HG02943 (cell line): ENCODE measurements at regions not wholly inside any gene's neighbourhood (a gene's known extent, or its start where the extent isn't known, plus 50 kb on each side); places are given as distances from the start of the nearest gene placed in this dataset.
"Not testable (repeated sequence)": the region's sequence is repeated elsewhere in the genome, so short reads cannot be mapped to it uniquely, and the experiment has no call there.

Experiments used
- ATAC-seq: cut with Tn5 transposase; IDR thresholded peaks from one replicate; pipeline ENCODE4 v1.9.1; 2021; ENCODE audit warnings: mild to moderate bottlenecking, low read depth, moderate library complexity; ENCODE audit not compliant: unreplicated experiment

DNA sequence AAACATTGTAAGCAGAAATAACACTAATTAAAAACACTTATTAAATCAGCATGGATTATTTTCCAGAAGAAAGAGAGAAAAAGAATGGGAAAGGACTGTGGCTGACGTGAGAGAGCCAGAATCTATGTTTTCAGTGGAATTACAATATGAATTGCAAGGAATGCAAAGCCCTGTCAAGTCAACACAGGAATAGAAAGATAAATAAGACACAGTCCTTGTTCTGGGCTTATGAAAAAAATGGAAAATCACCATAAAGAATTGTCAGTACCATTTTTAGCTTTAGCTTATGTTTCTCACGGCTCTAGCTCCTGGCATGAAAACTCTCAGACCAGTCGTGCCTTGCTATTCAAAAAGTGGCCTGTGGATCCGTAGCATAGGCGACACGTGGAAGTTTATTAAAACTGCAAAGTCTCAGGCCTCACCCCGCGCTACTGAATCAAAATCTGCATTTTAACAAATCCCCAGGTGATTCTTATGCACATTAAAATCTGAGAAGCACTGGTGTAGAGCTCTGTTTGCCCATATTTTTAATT, 549.1 kb downstream of the RPS29 start:
- ATAC-seq: no peak

DNA sequence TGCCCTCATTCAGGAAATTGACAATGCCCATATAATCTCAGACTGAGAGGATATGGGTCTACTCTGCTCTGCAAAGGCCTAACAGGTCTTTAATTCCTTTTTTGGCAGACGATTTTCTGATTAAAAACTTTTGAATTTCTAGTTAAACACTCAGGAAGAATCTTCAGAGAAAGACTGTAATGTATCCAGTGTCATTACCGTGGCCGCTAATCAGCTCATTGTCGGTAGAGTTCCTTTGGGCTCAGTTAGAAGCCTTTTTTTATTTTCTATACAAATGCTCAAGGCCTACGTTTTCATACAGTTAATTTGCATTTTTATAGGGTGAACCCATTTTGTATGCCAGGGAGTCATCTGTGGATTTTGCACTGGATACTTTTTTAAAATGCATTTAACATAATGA, 549.9 kb downstream of the RPS29 start:
- no peak for ATAC-seq

DNA sequence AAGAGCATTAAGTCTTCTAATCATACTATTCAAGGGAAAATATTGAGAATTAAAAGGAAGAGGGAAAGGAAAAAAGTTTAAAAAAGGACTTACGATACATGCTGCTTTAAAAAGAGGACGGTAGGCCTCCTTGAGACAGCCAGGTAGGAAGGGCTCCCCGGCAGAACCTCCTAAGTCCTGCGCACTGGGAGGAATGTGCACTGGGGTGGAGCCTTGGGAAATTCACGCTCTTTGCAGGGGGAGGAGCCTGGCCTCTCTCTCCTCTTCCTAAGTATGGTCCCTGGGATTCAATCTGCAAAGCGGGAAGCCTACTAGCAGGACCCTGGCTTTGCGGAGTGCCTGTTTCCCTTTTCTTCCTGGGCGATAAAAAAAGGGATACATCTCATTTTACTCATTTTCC, 553.0 kb downstream of the RPS29 start:
- ATAC-seq: no peak

DNA sequence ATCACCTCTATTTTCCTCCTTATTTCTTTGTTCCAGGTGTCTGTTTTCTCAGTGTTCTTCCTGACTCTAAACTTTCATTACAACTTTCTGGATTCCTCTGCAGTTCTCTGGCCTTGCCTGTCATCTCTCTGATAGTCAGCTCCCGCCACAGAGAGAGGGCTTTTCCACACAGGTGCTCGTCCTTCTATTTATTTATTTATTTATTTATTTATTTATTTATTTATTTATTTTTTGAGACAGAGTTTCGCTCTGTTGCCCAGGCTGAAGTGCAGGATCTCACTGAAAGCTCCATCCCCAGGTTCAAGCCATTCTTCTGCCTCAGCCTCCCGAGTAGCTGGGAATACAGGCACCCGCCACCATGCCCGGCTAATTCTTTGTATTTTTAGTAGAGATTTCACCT, 554.5 kb downstream of the RPS29 start:
- ATAC-seq: not testable (repeated sequence)

DNA sequence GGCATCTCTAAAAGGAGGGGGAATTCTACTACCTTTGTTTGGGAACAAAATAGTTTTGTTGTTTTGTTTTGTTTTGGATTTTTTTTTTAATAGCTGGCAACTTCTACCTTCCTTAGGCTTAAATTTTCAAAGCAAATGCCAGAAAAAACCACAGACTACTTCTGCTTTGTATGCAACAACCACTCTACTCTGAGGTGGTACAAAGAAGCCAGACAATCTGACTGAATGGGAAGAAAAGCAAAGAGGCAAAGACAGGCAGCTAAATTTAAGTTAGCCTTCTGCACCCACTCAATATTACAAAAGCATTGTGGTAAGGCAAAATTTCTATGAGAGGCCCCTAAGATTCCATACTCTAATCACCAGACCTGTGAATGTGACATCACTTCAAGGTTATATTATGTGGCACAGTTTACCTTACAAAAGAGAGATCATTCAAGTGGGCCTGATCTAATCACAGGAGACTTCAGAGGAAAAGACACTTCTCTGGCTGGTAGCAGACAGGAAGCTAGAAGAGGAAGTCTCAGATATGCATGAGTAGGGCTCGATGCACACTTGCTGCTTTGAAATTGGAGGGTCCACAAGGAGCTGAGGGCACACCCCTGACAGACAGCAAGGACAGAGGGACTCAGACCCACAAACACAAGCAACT, 566.6 kb downstream of the RPS29 start:
- no peak for ATAC-seq

DNA sequence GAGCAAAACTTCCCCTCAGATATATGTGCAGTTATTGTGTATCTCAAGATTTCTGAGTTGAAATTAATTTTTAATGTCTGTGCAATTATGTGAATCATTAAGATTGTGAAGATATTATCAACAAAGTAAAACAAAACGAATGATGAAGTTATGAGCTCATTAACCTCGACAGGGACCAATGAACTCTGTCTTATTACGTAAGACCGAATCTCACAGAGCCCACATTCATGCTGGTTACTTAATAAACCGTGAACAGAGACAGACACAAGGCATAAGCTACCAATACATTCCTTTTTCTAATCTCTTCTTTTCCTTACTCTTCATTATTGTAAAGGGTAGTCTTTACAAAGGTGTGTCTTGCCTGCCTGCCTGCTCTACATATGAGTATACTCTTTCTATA, 568.7 kb downstream of the RPS29 start:
- ATAC-seq: no peak

DNA sequence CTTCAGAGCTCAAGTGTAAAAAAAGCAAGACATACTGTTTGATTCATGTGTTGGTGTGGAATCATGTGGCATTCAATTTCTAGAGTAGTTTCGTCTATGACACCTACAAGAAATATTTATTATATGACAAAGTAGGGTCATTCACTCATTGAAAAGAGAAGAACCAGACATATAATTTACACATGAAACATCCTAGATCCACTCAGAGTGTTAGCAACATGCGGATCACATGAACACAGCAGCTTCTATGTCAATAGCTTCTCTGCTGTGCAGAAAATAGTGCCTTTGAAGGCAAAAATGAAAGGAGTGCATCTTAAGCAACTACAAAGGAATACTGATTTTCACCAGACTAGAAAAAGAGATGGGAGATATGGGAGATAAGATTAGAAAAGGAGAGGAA, 569.8 kb downstream of the RPS29 start:
- ATAC-seq: no peak

DNA sequence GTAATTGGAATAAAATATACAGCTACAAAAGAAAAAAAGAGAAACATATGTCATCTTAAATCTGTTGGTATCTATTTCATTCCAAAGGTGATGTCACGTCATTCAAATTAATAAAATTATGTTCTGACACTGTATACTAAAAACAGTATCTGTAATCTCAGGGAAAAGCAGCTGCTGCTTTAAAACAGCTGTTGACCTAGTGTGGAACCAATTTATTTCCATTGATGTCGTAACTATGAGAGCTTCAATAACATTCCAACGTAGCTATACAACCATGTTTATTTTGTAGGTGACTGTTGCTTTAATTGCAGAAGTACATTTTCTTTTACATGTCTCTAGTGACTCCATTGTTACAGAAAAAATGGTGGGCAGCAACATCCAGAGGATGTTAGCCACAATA, 571.7 kb downstream of the RPS29 start:
- no peak for ATAC-seq

DNA sequence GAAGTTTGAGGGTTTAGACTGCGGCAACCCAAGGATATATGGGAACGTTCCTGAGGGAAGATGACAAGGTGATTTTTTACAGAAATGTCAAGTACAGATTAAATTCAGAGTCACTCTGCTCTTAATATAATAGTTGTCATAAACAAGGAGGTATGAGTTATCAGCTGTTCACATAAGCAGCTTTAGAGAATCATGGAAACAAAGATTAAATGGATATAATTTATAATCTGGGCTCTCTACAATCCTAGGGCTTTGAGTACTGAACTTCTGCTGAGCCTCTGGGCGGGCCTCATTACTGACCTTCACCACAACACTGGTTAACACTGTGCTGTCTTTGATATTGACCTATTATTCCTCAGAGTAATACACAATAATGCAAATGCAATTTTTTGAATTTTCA, 577.8 kb downstream of the RPS29 start:
- no peak for ATAC-seq

DNA sequence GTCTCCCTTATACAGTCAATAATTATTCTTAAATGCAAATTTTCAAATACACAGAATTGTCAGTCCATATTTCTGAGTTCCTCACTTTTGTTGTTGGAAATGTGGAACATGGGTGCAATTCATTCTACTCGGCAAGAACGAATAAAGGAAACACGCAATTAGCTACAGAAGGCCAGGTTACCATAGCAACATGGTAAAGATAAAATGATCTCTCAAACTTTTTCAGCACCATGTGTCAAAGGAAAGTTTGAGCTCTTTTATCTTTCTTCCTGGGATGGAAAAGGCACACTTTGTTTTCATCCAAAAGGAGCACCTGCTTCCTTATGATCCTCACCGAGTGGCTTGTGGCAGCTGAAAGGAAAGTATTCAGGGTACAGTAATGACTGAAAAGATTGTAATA, 595.0 kb downstream of the RPS29 start:
- ATAC-seq: no peak

DNA sequence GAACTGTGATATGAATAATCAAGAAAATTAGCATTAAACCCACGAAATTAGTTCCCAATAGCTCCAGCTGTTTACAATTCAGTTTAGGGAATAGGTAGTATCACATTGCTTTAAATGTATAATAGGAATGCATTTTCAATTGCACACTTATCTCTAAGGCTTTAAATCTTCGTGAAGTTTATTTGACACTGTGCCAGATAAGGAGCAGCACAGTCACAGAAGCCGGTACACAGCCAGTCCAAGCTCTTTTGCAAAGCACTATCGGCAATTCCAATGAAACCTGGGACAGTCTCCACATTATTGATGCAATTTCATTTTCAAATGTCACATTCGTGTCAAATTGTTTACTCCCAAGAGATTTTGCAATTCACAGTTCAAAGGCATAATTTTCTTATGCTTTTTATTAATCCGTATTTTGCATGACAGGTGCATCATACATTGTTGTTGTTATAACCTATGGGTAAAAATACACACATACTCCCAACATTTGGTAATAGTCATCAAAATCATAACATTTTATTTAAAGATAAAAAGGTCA, 602.8 kb downstream of the RPS29 start:
- ATAC-seq: no peak

DNA sequence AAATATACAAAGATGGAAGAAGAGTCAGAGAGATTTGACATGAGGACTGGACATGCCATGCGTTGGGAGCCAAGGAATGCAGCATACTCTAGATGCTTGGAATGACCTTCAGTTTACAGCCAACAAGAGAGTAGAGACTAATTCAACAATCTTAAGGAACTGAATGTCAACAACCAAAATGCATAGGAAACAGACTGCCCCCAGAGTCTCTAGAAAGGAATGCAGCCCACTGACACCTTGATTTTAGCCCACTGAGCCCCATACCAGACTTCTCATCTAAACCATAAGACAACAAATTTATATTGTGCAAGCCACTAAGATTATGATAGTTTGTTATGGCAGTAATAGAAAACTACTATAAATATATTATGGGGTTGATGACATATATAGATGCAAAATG, 611.2 kb downstream of the RPS29 start:
- no peak for ATAC-seq

DNA sequence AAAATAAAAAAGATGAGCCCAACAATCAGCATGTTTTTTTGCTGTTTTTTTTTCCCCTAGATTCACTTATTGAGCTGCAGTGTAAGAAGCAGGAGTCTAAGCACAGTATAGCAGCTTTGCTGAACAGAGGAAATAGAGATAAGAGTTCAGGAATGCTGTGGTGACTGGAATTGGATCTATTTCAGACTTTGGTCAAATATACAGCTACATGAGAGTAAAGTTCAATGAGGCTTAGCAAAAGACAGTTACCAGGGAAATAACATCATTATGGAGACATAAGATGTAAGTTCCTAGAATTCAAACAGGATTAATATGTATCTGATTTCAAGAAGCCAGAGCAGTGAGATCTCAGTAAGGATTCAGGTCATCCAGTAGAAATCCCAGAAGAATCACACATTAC, 613.0 kb downstream of the RPS29 start:
- no peak for ATAC-seq

DNA sequence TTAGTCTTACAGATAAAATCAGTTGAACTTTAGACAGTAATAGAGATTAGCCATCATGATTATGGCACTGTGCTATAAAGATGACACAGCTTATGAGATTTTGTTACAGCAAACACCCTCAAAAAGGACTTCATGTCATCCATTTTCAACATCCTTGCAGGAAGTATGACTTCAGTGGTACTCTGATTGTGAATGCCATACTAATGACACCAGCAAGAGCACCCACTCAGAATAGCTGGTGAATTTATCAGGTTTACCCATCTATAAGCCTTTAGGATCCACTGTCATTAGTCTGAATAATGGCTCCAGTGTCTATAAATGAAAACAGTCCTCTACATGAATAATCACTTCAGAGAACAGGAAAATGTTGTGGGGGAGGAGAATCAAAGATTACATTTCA, 615.2 kb downstream of the RPS29 start:
- no peak for ATAC-seq

DNA sequence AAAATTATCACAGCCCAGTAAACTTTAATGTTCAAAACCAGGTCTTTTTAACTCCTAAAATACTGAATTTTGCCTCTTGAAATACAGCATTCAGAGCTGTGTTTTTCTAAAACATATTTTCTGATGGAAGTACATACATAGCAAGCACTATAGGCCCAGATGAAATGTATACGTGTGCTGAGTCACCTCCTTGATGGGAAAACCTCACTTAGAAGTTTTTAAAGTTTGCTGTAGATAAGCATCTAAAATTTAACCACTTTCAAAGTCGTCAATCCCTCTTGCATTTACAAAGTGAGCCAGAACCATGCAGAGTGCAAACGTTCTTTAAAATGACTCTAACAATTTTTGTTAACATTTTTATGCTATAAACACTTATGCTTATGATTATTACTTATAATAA, 618.8 kb downstream of the RPS29 start:
- no peak for ATAC-seq

DNA sequence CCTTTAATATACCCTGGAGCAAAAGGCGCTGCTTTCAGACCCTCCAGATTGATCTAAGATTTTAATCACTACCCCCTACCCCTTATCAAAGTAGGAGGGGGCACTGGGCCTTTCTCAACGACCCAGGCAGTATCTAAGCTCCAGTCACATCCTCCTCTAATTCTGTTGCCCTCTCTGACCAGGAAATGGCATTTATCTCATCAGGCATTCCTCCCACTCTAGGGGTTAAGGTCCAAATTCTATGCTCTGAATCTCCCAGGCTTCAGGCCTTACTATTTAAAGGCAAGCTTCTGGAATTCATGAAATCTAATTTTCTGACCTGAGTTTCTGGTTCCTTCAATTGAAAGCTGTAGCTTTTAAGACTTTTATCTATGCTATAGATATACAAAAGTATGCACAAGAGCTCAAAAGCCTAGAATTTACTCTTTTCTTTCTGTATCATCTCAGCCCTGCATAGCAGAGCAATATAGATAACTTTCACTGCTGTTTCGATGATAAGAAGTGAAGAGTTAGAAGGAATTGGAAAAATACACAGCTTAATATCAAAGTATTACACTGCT, 622.9 kb downstream of the RPS29 start:
- no peak for ATAC-seq

DNA sequence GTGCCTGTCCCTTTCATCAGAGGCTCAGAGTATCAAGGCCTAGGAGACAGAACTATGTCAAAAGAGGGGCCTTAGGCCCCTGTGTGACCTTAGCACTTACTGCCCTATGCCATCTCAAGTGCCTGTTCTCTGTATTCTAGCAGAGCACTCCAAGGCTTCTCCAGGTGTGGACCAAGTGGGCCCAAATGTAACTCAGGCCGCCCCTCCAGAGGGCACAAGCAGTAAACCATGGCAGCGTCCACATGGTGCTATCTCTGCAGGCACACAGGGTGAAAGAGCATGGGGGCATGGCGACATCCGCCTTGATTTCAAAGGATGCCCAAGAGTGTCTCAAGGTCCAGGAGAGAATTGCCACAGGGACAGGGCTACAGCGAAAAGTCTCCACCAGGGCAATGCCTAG, 628.7 kb downstream of the RPS29 start:
- no peak for ATAC-seq

DNA sequence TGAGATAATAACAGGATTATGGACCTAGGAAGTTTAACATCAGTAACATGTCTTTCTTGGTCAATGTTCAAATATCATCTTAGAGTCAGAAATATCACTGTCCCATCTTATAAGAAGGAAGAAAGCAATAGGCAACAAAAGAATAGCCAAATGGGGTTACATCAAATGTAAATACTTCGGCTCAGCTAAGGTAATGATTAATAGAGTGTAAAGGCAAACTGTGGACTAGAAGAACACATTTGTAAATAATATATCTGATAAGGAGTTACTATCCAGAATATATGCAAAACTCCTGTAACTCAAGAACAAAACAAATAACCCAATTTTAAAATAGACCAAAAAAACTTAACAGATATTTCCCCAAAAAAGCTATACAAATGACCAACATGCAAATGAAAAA, 630.3 kb downstream of the RPS29 start:
- ATAC-seq: no peak

DNA sequence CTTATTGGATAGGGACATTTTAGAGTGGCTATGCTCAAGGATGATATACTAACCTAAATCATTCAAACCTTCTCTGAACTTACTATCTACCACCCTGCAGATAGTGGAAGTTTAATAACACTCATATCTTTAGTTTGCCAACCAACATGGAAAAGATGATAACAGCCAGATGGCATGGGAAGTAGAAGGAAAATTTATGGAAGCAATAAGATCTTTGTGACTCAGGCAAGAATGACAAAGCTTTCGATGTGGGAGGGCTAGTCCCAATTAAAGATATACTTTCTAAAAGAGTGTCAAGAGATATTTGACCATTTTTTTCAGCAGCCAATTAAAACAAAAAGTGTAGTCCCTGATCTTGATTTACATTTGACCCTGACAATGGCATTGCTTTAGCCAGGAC, 631.7 kb downstream of the RPS29 start:
- ATAC-seq: no peak

DNA sequence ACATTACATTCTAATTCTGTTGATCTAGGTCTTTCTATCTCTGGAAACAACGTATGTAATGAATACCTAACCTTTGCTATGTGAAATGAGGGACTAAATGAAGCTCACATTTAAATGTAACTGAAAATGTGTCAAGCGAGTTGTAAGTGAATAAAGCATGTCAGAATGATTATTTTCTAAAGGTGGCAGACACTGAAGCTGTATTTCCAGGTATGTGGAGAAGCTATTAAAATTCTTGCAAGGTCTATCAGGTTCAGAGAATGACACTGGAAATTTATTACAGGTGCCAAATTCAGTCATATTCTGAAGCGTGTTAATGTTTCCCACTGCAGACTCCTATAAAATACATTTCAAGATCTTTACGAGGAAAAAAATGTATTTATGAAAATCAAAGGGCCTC, 641.4 kb downstream of the RPS29 start:
- ATAC-seq: no peak

DNA sequence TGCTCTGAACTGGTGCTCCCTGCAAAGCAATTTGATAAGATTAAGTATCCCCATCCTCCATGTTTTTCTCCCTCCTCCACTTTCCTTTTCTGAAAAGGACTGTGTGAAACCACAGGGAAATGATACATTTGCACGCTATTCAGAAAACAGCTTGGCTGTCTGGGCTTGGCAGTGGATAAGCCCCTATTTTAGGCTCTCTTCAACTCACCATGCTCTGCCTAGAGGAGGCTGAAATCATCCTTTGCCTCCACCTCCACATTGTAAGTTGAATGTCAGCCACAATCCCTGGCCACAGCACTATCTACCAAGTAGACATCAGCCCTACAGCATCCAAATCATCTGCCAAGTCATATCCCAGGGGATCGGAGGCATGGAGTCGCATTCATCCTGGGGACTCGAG, 642.3 kb downstream of the RPS29 start:
- no peak for ATAC-seq

DNA sequence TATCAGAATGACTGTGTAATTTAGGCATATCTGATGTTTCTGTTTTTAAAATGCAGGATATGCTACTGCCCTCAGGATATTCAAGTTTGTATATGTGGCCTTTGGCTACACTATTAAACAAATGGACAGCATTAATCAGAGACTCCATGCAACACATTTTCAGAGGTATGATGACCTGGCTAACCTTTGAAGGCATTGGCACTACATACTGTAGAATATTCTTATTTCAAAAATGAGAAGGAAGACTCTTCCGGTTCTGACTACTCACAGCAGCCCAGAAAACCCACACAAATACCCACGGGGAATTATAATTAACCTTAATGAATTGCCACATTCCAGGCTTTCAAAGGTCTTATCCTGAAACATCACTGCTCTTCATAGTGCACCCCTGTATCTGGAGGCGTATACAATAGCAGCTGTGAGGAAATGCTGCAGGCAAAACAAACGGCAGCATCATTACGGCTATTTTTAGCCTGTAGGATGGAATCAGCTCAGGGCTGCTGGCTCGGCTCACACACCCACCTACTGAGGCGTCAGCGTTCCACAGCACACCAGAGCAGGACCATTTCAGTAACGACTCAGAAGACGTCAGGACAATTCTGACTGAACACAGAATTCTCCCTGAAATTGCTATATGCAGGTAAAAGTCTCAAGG, 648.5 kb downstream of the RPS29 start:
- no peak for ATAC-seq
